ENCODE measurements at regions not wholly inside any gene's neighbourhood (a gene's known extent, or its start where the extent isn't known, plus 50 kb on each side); places are given as distances from the start of the nearest gene placed in this dataset.

GRCh38 chr1:34476371-34476770 is 278.5 kb upstream of the GJB5 start:
- WGBS, 5 donors = 58 to 73% (median 66%) methylated on average over 3 of the region's 3 CpGs
- peaks cover 0 to 56% (median 3%) of the 10 kb centered on the region in 7 donors for H3K27me3 ChIP-seq (replicated peaks in 1 of 7)
- no peak overlapping the region for H3K27ac ChIP-seq
- DNase-seq = no peak
- TF ChIP-seq POLR2AphosphoS5 (IDR thresholded peaks at IDR 0.05) (no peak), POLR2A (IDR thresholded peaks at IDR 0.05) (no peak), CTCF (IDR thresholded peaks at IDR 0.05 in 8 of 11, conservative IDR thresholded peaks at IDR 0.05 in 3 of 11) (no peak)
- intact Hi-C loops (cut with DNase I; ENCODE audit: low total_unique reads) = no loop called here
- H3K9me3 ChIP-seq = peaks cover 0 to 9% (median 0%) of the 10 kb centered on the region in 8 donors
- no peaks in the 10 kb centered on the region for H3K4me1 ChIP-seq
- no peak overlapping the region for H3K4me3 ChIP-seq
- H3K36me3 ChIP-seq = no peaks in the 10 kb centered on the region

- intact Hi-C loops (cut with DNase I; ENCODE audit: low total_unique reads) = no loop called here
- Histone ChIP-seq H3K4me1 (no peaks in the 10 kb centered on the region), H3K36me3 (no peaks in the 10 kb centered on the region), H3K27ac (no peak overlapping the region), H3K27me3 (replicated peaks in 1 of 7) (peaks cover 0 to 47% (median 3%) of the 10 kb centered on the region in 7 donors), H3K9me3 (peaks cover 0 to 9% (median 0%) of the 10 kb centered on the region in 8 donors), H3K4me3 (no peak overlapping the region)
- DNase-seq = no peak
- 74 to 96% (median 85%) methylated on average over 2 of the region's 2 CpGs for WGBS, 5 donors
- TF ChIP-seq POLR2A (IDR thresholded peaks at IDR 0.05) = no peak
- no peak for TF ChIP-seq CTCF (IDR thresholded peaks at IDR 0.05 in 8 of 11, conservative IDR thresholded peaks at IDR 0.05 in 3 of 11)
- no peak for TF ChIP-seq POLR2AphosphoS5 (IDR thresholded peaks at IDR 0.05)
These were observed 277.2 kb upstream of the GJB5 start for GRCh38 chr1:34477632-34478141.

- no peak for DNase-seq
- Histone ChIP-seq H3K9me3 (peaks cover 0 to 9% (median 0%) of the 10 kb centered on the region in 8 donors), H3K27me3 (replicated peaks in 1 of 7) (peaks cover 0 to 41% (median 3%) of the 10 kb centered on the region in 7 donors), H3K36me3 (no peaks in the 10 kb centered on the region), H3K4me3 (no peak overlapping the region), H3K27ac (no peak overlapping the region), H3K4me1 (no peaks in the 10 kb centered on the region)
- no peak for TF ChIP-seq POLR2AphosphoS5 (IDR thresholded peaks at IDR 0.05)
- TF ChIP-seq CTCF (IDR thresholded peaks at IDR 0.05 in 8 of 11, conservative IDR thresholded peaks at IDR 0.05 in 3 of 11) = no peak
- TF ChIP-seq POLR2A (IDR thresholded peaks at IDR 0.05) = no peak
- 26 to 45% (median 29%) methylated on average over 3 of the region's 3 CpGs for WGBS, 5 donors
- intact Hi-C loops (cut with DNase I; ENCODE audit: low total_unique reads) = no loop called here
These were observed 276.3 kb upstream of the GJB5 start for GRCh38 chr1:34478515-34479076.

GRCh38 chr1:34479731-34480130 is 275.1 kb upstream of the GJB5 start:
- intact Hi-C loops (cut with DNase I; ENCODE audit: low total_unique reads) = no loop called here
- peaks cover 0 to 40% (median 3%) of the 10 kb centered on the region in 7 donors for H3K27me3 ChIP-seq (replicated peaks in 1 of 7)
- no peaks in the 10 kb centered on the region for H3K4me1 ChIP-seq
- H3K4me3 ChIP-seq = no peak overlapping the region
- peaks cover 0 to 9% (median 0%) of the 10 kb centered on the region in 8 donors for H3K9me3 ChIP-seq
- 9 to 18% (median 13%) methylated on average over 5 of the region's 5 CpGs for WGBS, 5 donors
- H3K36me3 ChIP-seq = no peaks in the 10 kb centered on the region
- no peak for DNase-seq
- no peak overlapping the region for H3K27ac ChIP-seq
- TF ChIP-seq POLR2AphosphoS5 (IDR thresholded peaks at IDR 0.05) = no peak
- TF ChIP-seq CTCF (IDR thresholded peaks at IDR 0.05 in 8 of 11, conservative IDR thresholded peaks at IDR 0.05 in 3 of 11) = no peak
- TF ChIP-seq POLR2A (IDR thresholded peaks at IDR 0.05) = no peak
